CD14-positive monocyte (primary cell): ENCODE measurements at regions not wholly inside any gene's neighbourhood (a gene's known extent, or its start where the extent isn't known, plus 50 kb on each side); places are given as distances from the start of the nearest gene placed in this dataset.

Experiments used
- DNase-seq, 3 donors: peaks; one replicate each; pipeline ENCODE4 v3.0.0-alpha.2; 2011 to 2022
- H2AFZ ChIP-seq: 2 replicates; pipeline ENCODE4 v1.6.0; 2012; ENCODE audit warnings: mild to moderate bottlenecking, low read depth, low read length, inconsistent platforms; ENCODE audit not compliant: insufficient read depth, poor library complexity, severe bottlenecking
- H3K27ac ChIP-seq, 2 donors: 1 replicate in 1 of 2; 2 replicates in 1 of 2; pipeline ENCODE4 v1.5.1; 2012 to 2013; ENCODE audit warnings: low read length in 2 of 2, control low read depth in 1 of 2, inconsistent platforms in 1 of 2, low read depth in 1 of 2, mild to moderate bottlenecking in 1 of 2
- H3K27me3 ChIP-seq, 2 donors: one replicate each; pipeline versions ENCODE4 v1.6.0 to v1.6.1; 2011 to 2013; ENCODE audit warnings: low read length in 2 of 2; ENCODE audit not compliant: control insufficient read depth in 2 of 2, insufficient read depth in 2 of 2
- H3K36me3 ChIP-seq, 2 donors: replicated peaks in 1 of 2; 1 replicate in 1 of 2; 2 replicates in 1 of 2; pipeline versions ENCODE4 v1.5.1 to v1.6.1; 2012 to 2013; ENCODE audit warnings: low read length in 2 of 2, control low read depth in 1 of 2, inconsistent platforms in 1 of 2, mild to moderate bottlenecking in 1 of 2; ENCODE audit not compliant: insufficient read depth in 2 of 2, control insufficient read depth in 1 of 2
- H3K4me1 ChIP-seq, 2 donors: 1 replicate in 1 of 2; 2 replicates in 1 of 2; pipeline versions ENCODE4 v1.5.1 to v1.6.1; 2012 to 2013; ENCODE audit warnings: low read length in 2 of 2, control low read depth in 1 of 2, inconsistent platforms in 1 of 2, mild to moderate bottlenecking in 1 of 2, moderate library complexity in 1 of 2; ENCODE audit not compliant: insufficient read depth in 2 of 2, control insufficient read depth in 1 of 2
- H3K4me2 ChIP-seq: replicated peaks from 2 replicates; pipeline ENCODE3; 2012; ENCODE audit warnings: low read length, moderate library complexity, mild to moderate bottlenecking; ENCODE audit not compliant: poor library complexity, severe bottlenecking; ENCODE audit errors: extremely low read depth
- H3K4me3 ChIP-seq, 3 experiments: fragments of 200-600 bp in 1 of 3; sonication (generic) in 1 of 3; replicated peaks in 1 of 3; 1 replicate in 2 of 3; 2 replicates in 1 of 3; pipeline ENCODE4 v1.5.1; 2011 to 2013; ENCODE audit warnings: low read length in 3 of 3, mild to moderate bottlenecking in 3 of 3, control low read depth in 2 of 3, low read depth in 2 of 3, inconsistent platforms in 1 of 3, moderate library complexity in 1 of 3
- H3K79me2 ChIP-seq: 2 replicates; pipeline ENCODE4 v1.6.0; 2012; ENCODE audit warnings: mild to moderate bottlenecking, control low read depth, inconsistent platforms, low read length, moderate library complexity; ENCODE audit not compliant: insufficient read depth
- H3K9ac ChIP-seq: 2 replicates; pipeline ENCODE4 v1.6.0; 2017; ENCODE audit warnings: low read length, mild to moderate bottlenecking; ENCODE audit not compliant: insufficient read depth, poor library complexity, severe bottlenecking
- H3K9me3 ChIP-seq, 2 donors: replicated peaks in 1 of 2; 1 replicate in 1 of 2; 2 replicates in 1 of 2; pipeline versions ENCODE4 v1.5.1 to v1.6.1; 2012 to 2013; ENCODE audit warnings: low read length in 2 of 2, control low read depth in 1 of 2; ENCODE audit not compliant: control insufficient read depth in 1 of 2, insufficient read depth in 1 of 2
- H4K20me1 ChIP-seq: 2 replicates; pipeline ENCODE4 v1.6.0; 2012; ENCODE audit warnings: mild to moderate bottlenecking, low read length, control low read depth, moderate library complexity; ENCODE audit not compliant: insufficient read depth
- H3K27ac Mint-ChIP-seq, 7 donors: one replicate each; pipeline ENCODE4 v1.8.0; 2020; ENCODE audit warnings: mild to moderate bottlenecking in 7 of 7, mixed read lengths in 7 of 7, moderate library complexity in 6 of 7, inconsistent platforms in 2 of 7
- H3K27me3 Mint-ChIP-seq, 3 donors: one replicate each; pipeline ENCODE4 v1.8.0; 2021 to 2022; ENCODE audit warnings: low read depth in 3 of 3, mild to moderate bottlenecking in 3 of 3, mixed read lengths in 3 of 3, moderate library complexity in 3 of 3, inconsistent platforms in 1 of 3
- H3K36me3 Mint-ChIP-seq, 2 donors: one replicate each; pipeline ENCODE4 v1.8.0; 2020; ENCODE audit warnings: mixed read lengths in 2 of 2, inconsistent platforms in 1 of 2, mild to moderate bottlenecking in 1 of 2
- H3K4me1 Mint-ChIP-seq: one replicate; pipeline ENCODE4 v1.8.0; 2020; ENCODE audit warnings: mild to moderate bottlenecking, mixed read lengths
- H3K4me3 Mint-ChIP-seq, 2 donors: one replicate each; pipeline ENCODE4 v1.8.0; 2020; ENCODE audit warnings: mild to moderate bottlenecking in 2 of 2, mixed read lengths in 2 of 2, moderate library complexity in 1 of 2
- H3K9me3 Mint-ChIP-seq, 7 donors: one replicate each; pipeline ENCODE4 v1.8.0; 2020 to 2022; ENCODE audit warnings: mixed read lengths in 7 of 7, mild to moderate bottlenecking in 6 of 7, moderate library complexity in 6 of 7, inconsistent platforms in 2 of 7
- whole genome bisulfite sequencing: methylation state at CpG from one replicate; pipeline ENCODE4 v1.1.5; 2013; ENCODE audit warnings: missing lambda C conversion rate; ENCODE audit not compliant: insufficient coverage; 5-methylcytosine and 5-hydroxymethylcytosine counted together
- intact Hi-C, 2 donors: fragments of 100-400 bp; cut with micrococcal nuclease; formaldehyde crosslinking; loops; one replicate each; pipeline versions ENCODE4 v1.15.0 to v1.15.1; 2023
- TF ChIP-seq, protein P1 (sequence below): fragments of 200-600 bp; IDR thresholded peaks from one replicate; pipeline ENCODE4 v1.8.0; 2022; ENCODE audit warnings: antibody characterized with exemption, mild to moderate bottlenecking

DNA sequence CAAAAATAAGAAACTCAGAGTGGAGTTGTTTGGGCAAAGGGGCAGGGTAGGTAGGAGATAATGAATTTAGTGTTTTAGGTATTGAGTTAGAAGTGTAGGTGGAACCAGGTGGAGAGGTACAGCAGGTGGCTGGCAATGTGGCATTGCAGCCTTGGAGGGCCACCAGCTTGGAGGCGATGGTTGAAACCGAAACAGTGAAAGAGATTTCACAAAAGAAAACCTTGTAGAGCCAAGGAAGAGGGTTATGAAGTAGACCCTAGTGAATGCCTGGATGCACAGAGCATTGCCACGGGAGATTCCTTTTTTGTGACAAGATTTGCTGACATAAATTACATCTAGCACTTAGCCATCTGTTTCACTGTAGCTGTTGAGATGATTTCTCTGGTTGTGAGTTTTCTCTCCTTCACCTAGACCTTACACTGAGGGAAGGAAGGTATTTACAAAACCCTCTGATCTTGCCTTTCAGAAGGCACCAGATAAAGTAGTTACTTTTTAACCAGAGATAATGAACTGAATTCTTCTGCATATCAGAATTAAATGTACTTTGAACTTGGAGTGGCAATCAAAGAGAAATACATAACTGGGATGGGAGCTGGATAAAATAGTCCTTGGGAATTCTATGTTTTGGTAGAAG lies 104.1 kb upstream of the CASK start:
- Mint-ChIP-seq H3K9me3 (peaks cover 0 to 18% (median 4%) of the 10 kb centered on the region in 7 donors), H3K36me3 (no peaks in the 10 kb centered on the region), H3K27me3 (peaks cover 2 to 5% (median 3%) of the 10 kb centered on the region in 3 donors), H3K4me1 (no peaks in the 10 kb centered on the region), H3K27ac (no peak overlapping the region), H3K4me3 (no peak overlapping the region)
- Histone ChIP-seq H3K36me3 (no peaks in the 10 kb centered on the region), H3K4me3 (no peak overlapping the region), H3K79me2 (no peaks in the 10 kb centered on the region), H3K9ac (no peak overlapping the region), H3K4me2 (no peak overlapping the region), H3K4me1 (no peaks in the 10 kb centered on the region), H3K27me3 (no peaks in the 10 kb centered on the region), H4K20me1 (no peaks in the 10 kb centered on the region), H2AFZ (no peak overlapping the region), H3K27ac (no peak overlapping the region), H3K9me3 (no peaks in the 10 kb centered on the region)
- WGBS: no CpG with 5 or more reads among the region's 3 CpGs
- intact Hi-C loops: no loop called here
- DNase-seq: no peak
- TF ChIP-seq, protein P1, sequence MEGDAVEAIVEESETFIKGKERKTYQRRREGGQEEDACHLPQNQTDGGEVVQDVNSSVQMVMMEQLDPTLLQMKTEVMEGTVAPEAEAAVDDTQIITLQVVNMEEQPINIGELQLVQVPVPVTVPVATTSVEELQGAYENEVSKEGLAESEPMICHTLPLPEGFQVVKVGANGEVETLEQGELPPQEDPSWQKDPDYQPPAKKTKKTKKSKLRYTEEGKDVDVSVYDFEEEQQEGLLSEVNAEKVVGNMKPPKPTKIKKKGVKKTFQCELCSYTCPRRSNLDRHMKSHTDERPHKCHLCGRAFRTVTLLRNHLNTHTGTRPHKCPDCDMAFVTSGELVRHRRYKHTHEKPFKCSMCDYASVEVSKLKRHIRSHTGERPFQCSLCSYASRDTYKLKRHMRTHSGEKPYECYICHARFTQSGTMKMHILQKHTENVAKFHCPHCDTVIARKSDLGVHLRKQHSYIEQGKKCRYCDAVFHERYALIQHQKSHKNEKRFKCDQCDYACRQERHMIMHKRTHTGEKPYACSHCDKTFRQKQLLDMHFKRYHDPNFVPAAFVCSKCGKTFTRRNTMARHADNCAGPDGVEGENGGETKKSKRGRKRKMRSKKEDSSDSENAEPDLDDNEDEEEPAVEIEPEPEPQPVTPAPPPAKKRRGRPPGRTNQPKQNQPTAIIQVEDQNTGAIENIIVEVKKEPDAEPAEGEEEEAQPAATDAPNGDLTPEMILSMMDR: no peak

DNA sequence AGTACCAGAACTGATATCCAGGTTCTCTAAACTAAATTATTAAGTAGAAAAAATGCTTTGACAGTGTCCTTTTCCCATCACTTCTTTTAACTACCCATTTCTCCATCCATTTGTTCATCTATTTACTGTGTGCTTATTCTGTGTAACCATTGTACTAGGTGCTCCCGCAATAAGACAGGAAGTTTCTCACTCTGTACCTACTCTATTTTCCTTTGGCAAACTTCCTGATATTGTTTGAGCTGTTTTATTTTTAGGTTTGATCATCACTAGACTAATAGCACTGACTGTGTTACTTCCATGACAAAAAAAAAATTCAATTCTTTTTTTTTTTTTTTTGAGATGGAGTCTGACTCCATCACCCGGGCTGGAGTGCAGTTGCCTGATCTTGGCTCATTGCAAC lies 102.5 kb upstream of the CASK start:
- Histone ChIP-seq H2AFZ (no peak overlapping the region), H3K79me2 (no peaks in the 10 kb centered on the region), H3K27ac (no peak overlapping the region), H3K4me2 (no peak overlapping the region), H4K20me1 (no peaks in the 10 kb centered on the region), H3K9me3 (no peaks in the 10 kb centered on the region), H3K36me3 (no peaks in the 10 kb centered on the region), H3K9ac (no peak overlapping the region), H3K4me1 (no peaks in the 10 kb centered on the region), H3K4me3 (no peak overlapping the region), H3K27me3 (no peaks in the 10 kb centered on the region)
- peaks cover 0 to 18% (median 4%) of the 10 kb centered on the region in 7 donors for H3K9me3 Mint-ChIP-seq
- intact Hi-C loops: no loop called here
- no peak for DNase-seq
- H3K4me1 Mint-ChIP-seq: no peaks in the 10 kb centered on the region
- peaks cover 2 to 5% (median 3%) of the 10 kb centered on the region in 3 donors for H3K27me3 Mint-ChIP-seq
- no peaks in the 10 kb centered on the region for H3K36me3 Mint-ChIP-seq
- WGBS: no CpG with 5 or more reads among the region's 2 CpGs
- TF ChIP-seq, protein P1: no peak
- no peak overlapping the region for H3K27ac Mint-ChIP-seq
- H3K4me3 Mint-ChIP-seq: no peak overlapping the region
